PC-9 (cell line): ENCODE measurements at regions not wholly inside any gene's neighbourhood (a gene's known extent, or its start where the extent isn't known, plus 50 kb on each side); places are given as distances from the start of the nearest gene placed in this dataset.

ENCODE experiments used
- BruUV-seq: library from RNA; stranded (reverse); fragments of 400-500 nt; replicated peaks from 2 replicates; lab custom pipeline; 2021; lab: Mats Ljungman, UMichigan
- CTCF ChIA-PET: fragments of 300-600 bp; sonication (Branson Sonifier 250); formaldehyde crosslinking; loops from one replicate; lab custom pipeline; 2022; ENCODE audit warnings: antibody characterized with exemption; lab: Charles Lee
- POLR2A ChIA-PET: fragments of 300-600 bp; sonication (Branson Sonifier 250); formaldehyde crosslinking; loops from one replicate; lab custom pipeline; 2022; ENCODE audit warnings: antibody characterized with exemption; ENCODE audit not compliant: unreplicated experiment; lab: Charles Lee
- DNase-seq, 2 experiments: peaks; one replicate each; pipeline versions ENCODE4 v3.0.0 to v3.0.0-alpha.2; 2015 to 2022; ENCODE audit warnings: mixed read lengths in 1 of 2
- H2AFZ ChIP-seq: fragments of 200-600 bp; sonication (generic); 2 replicates; pipeline ENCODE4 v1.8.1; 2017; ENCODE audit warnings: antibody characterized with exemption
- H3F3A ChIP-seq: fragments of 200-600 bp; sonication (generic); 2 replicates; pipeline ENCODE4 v1.8.1; 2017; ENCODE audit warnings: antibody characterized with exemption, mild to moderate bottlenecking, low read depth; ENCODE audit not compliant: insufficient read depth
- H3K27ac ChIP-seq: fragments of 200-600 bp; sonication (generic); 2 replicates; pipeline ENCODE4 v1.6.1; 2016; ENCODE audit warnings: mixed run types
- H3K27me3 ChIP-seq: fragments of 200-600 bp; sonication (generic); 2 replicates; pipeline ENCODE4 v1.6.1; 2016; ENCODE audit warnings: low read depth, mixed run types; ENCODE audit not compliant: insufficient read depth
- H3K36me3 ChIP-seq: fragments of 200-600 bp; sonication (generic); 2 replicates; pipeline ENCODE4 v1.6.1; 2016; ENCODE audit warnings: low read depth, mixed run types
- H3K4me1 ChIP-seq: fragments of 200-600 bp; sonication (generic); replicated peaks from 2 replicates; pipeline ENCODE4 v1.6.1; 2016; ENCODE audit warnings: mixed run types; ENCODE audit not compliant: insufficient read depth
- H3K4me2 ChIP-seq: fragments of 200-600 bp; sonication (generic); 2 replicates; pipeline ENCODE4 v1.6.1; 2017; ENCODE audit warnings: mixed run types
- H3K4me3 ChIP-seq: fragments of 200-600 bp; sonication (generic); 2 replicates; pipeline ENCODE4 v1.6.1; 2016; ENCODE audit warnings: mixed run types
- H3K79me2 ChIP-seq: fragments of 200-600 bp; sonication (generic); 2 replicates; pipeline ENCODE4 v1.6.1; 2017; ENCODE audit warnings: low read depth, mixed run types
- H3K9me2 ChIP-seq: fragments of 200-600 bp; sonication (generic); 2 replicates; pipeline ENCODE4 v1.8.1; 2017; ENCODE audit warnings: mild to moderate bottlenecking; ENCODE audit not compliant: insufficient read depth
- H3K9me3 ChIP-seq: fragments of 200-600 bp; sonication (generic); 2 replicates; pipeline ENCODE4 v1.8.1; 2016; ENCODE audit warnings: low read depth; ENCODE audit not compliant: insufficient read depth
- H4K20me1 ChIP-seq: fragments of 200-600 bp; sonication (generic); 2 replicates; pipeline ENCODE4 v1.8.1; 2017; ENCODE audit not compliant: insufficient read depth
- CTCF ChIP-seq: fragments of 200-600 bp; sonication (generic); conservative IDR thresholded peaks from 2 replicates; pipeline ENCODE4 v1.6.1; 2017; ENCODE audit warnings: mixed run types, antibody characterized with exemption, mild to moderate bottlenecking, moderate library complexity
- EZH2 ChIP-seq: fragments of 200-600 bp; sonication (generic); IDR thresholded peaks from 2 replicates; pipeline ENCODE4 v1.8.0; 2017; ENCODE audit warnings: antibody characterized with exemption, low read depth
- intact Hi-C: fragments of 100-400 bp; cut with micrococcal nuclease; formaldehyde crosslinking; loops from one replicate; pipeline ENCODE4 v1.10.0; 2022; ENCODE audit not compliant: unreplicated experiment

- ChIA-PET POLR2A (no interaction called here), CTCF (no interaction called here)
- Histone ChIP-seq H3K27me3 (no peaks in the 10 kb centered on the region), H3F3A (no peaks in the 10 kb centered on the region), H3K36me3 (no peaks in the 10 kb centered on the region), H3K27ac (no peak overlapping the region), H3K79me2 (no peaks in the 10 kb centered on the region), H3K4me2 (no peak overlapping the region), H2AFZ (no peak overlapping the region), H3K9me2 (no peaks in the 10 kb centered on the region), H3K4me1 (no peaks in the 10 kb centered on the region), H3K4me3 (no peak overlapping the region), H4K20me1 (no peaks in the 10 kb centered on the region), H3K9me3 (no peaks in the 10 kb centered on the region)
- no TSS peak for BruUV-seq
- DNase-seq, result no peak
- no peak for TF ChIP-seq EZH2
- intact Hi-C loops, result no loop called here
Measured at GRCh38 chrY:15578761-15579160, 1054.4 kb downstream of the NLGN4Y start.

GRCh38 chrY:15579245-15579644 is 1054.9 kb downstream of the NLGN4Y start:
- Histone ChIP-seq H4K20me1 (no peaks in the 10 kb centered on the region), H3K27me3 (no peaks in the 10 kb centered on the region), H3K27ac (no peak overlapping the region), H3K9me3 (no peaks in the 10 kb centered on the region), H3K4me2 (no peak overlapping the region), H3K9me2 (no peaks in the 10 kb centered on the region), H3K4me1 (no peaks in the 10 kb centered on the region), H3K79me2 (no peaks in the 10 kb centered on the region), H2AFZ (no peak overlapping the region), H3K4me3 (no peak overlapping the region), H3F3A (no peaks in the 10 kb centered on the region), H3K36me3 (no peaks in the 10 kb centered on the region)
- intact Hi-C loops, result no loop called here
- POLR2A ChIA-PET, result no interaction called here
- TF ChIP-seq EZH2 (no peak), CTCF (no peak)
- CTCF ChIA-PET, result no interaction called here
- BruUV-seq, result no TSS peak
- DNase-seq, result no peak

GRCh38 chrY:15583111-15583510 is 1058.8 kb downstream of the NLGN4Y start:
- H3K9me2 ChIP-seq, result no peaks in the 10 kb centered on the region
- H3F3A ChIP-seq, result no peaks in the 10 kb centered on the region
- no peaks in the 10 kb centered on the region for H3K4me1 ChIP-seq
- H3K36me3 ChIP-seq, result no peaks in the 10 kb centered on the region
- DNase-seq, result no peak
- intact Hi-C loops, result no loop called here
- H2AFZ ChIP-seq, result no peak overlapping the region
- POLR2A ChIA-PET, result no interaction called here
- H3K4me3 ChIP-seq, result no peak overlapping the region
- H3K9me3 ChIP-seq, result no peaks in the 10 kb centered on the region
- no peaks in the 10 kb centered on the region for H4K20me1 ChIP-seq
- BruUV-seq, result no TSS peak
- CTCF ChIA-PET, result no interaction called here
- H3K27me3 ChIP-seq, result no peaks in the 10 kb centered on the region
- no peaks in the 10 kb centered on the region for H3K79me2 ChIP-seq
- no peak overlapping the region for H3K27ac ChIP-seq
- no peak overlapping the region for H3K4me2 ChIP-seq
- TF ChIP-seq EZH2, result no peak
- TF ChIP-seq CTCF, result no peak

GRCh38 chrY:15592957-15593356 is 1068.6 kb downstream of the NLGN4Y start:
- H3K4me2 ChIP-seq, result no peak overlapping the region
- H3K79me2 ChIP-seq, result no peaks in the 10 kb centered on the region
- no peak for TF ChIP-seq EZH2
- no peak for TF ChIP-seq CTCF
- no peak overlapping the region for H3K27ac ChIP-seq
- DNase-seq, result no peak
- no peaks in the 10 kb centered on the region for H3K27me3 ChIP-seq
- no TSS peak for BruUV-seq
- no peaks in the 10 kb centered on the region for H3K9me3 ChIP-seq
- H3K4me3 ChIP-seq, result no peak overlapping the region
- no peaks in the 10 kb centered on the region for H3K36me3 ChIP-seq
- ChIA-PET POLR2A (no interaction called here), CTCF (no interaction called here)
- no peaks in the 10 kb centered on the region for H3K9me2 ChIP-seq
- intact Hi-C loops, result no loop called here
- no peaks in the 10 kb centered on the region for H3F3A ChIP-seq
- H2AFZ ChIP-seq, result no peak overlapping the region
- H3K4me1 ChIP-seq, result no peaks in the 10 kb centered on the region
- no peaks in the 10 kb centered on the region for H4K20me1 ChIP-seq
